ENCODE measurements at regions not wholly inside any gene's neighbourhood (a gene's known extent, or its start where the extent isn't known, plus 50 kb on each side); places are given as distances from the start of the nearest gene placed in this dataset.

GRCh38 chr9:78746010-78746409, 449.1 kb downstream of the PSAT1 start:
- Mint-ChIP-seq H3K27me3 (ENCODE audit: low read depth in 3 of 3) (no peaks in the 10 kb centered on the region), H3K36me3 (no peaks in the 10 kb centered on the region), H3K4me3 (no peak overlapping the region), H3K9me3 (peaks cover 0 to 6% (median 2%) of the 10 kb centered on the region in 6 donors), H3K4me1 (no peaks in the 10 kb centered on the region), H3K27ac (no peak overlapping the region)
- no peak for DNase-seq

DNA sequence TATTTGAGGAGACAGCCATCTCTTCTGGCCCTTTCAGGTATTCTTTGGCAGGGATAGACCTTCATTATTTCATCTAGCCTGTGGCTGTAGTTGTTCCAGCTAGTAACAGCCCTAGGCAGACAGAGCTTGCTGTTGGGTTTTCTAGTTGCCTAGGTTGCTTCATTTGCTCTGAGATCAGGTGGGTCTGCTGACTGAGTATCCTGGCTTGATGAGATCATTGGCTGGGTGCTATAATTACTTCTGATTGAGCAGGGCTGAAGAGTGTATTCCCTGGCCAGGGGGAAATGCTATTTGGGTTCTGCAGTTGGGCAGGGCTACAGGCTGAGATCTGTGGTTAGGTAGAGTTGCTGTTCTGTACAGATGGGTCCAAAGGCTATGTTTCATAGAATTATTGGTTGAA, 456.1 kb downstream of the PSAT1 start:
- peaks cover 0 to 3% (median 2%) of the 10 kb centered on the region in 3 donors for H3K27me3 Mint-ChIP-seq (ENCODE audit: low read depth in 3 of 3)
- H3K9me3 Mint-ChIP-seq = peaks cover 0 to 30% (median 7%) of the 10 kb centered on the region in 6 donors
- DNase-seq = no peak
- no peak overlapping the region for H3K4me3 Mint-ChIP-seq
- no peaks in the 10 kb centered on the region for H3K4me1 Mint-ChIP-seq
- H3K36me3 Mint-ChIP-seq = no peaks in the 10 kb centered on the region
- H3K27ac Mint-ChIP-seq = no peak overlapping the region

DNA sequence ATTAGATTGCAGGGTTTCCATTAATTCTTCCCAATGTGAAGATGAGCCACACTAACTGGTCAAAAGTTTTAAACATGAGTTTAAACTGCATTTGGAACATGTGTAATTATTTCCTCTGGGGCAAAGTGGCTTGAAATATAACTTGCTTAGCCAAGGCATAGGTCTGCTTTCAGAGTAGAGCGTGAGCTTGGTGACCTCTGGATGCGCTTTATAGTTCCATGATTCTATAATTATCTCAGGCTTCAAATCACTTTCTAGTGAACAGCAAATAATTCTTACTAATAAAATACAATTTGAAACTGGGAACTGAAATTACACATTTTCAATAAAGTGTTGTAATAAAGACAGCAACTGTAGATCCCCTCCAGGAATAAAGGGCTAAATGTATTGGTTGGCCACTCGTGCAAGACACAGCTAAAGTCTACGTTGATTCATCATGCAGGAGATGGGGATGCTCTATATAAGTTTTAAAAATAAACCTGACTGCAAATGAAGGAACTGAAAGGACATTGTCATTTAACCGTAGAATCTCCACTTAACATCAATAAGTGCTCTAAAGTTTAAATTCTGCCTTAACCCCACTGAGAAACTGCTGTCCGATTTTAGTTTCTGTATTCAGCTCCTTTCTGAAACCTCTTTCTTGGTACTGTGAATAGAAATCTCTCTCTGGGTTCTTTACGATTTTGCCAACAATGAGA, 460.0 kb downstream of the PSAT1 start:
- DNase-seq = no peak
- H3K36me3 Mint-ChIP-seq = no peaks in the 10 kb centered on the region
- peaks cover 2 to 21% (median 8%) of the 10 kb centered on the region in 6 donors for H3K9me3 Mint-ChIP-seq
- peaks cover 2 to 3% (median 2%) of the 10 kb centered on the region in 3 donors for H3K27me3 Mint-ChIP-seq (ENCODE audit: low read depth in 3 of 3)
- H3K4me3 Mint-ChIP-seq = no peak overlapping the region
- H3K27ac Mint-ChIP-seq = no peak overlapping the region
- H3K4me1 Mint-ChIP-seq = no peaks in the 10 kb centered on the region

DNA sequence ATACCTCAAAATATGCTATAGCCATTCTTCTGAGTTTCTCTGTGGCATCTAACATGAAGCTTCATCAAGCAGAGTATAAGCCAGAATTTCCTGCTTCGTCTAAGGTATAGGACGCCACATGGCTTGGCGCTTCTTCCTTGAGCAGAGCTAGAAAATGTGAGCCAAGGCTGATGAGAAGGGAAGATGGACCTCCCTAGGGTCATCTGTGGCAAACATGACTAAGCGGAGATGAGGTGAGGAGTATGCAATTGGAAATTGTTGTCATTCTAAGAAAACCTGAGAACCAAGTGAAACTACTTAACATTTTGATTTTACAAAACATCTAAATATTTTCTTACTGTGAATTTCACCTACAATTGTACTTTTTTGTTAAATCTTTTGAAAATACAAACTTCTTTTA, 466.5 kb downstream of the PSAT1 start:
- Mint-ChIP-seq H3K4me1 (no peaks in the 10 kb centered on the region), H3K36me3 (no peaks in the 10 kb centered on the region), H3K9me3 (peaks cover 0 to 7% (median 0%) of the 10 kb centered on the region in 6 donors), H3K27me3 (ENCODE audit: low read depth in 3 of 3) (peaks cover 0 to 2% (median 0%) of the 10 kb centered on the region in 3 donors), H3K4me3 (no peak overlapping the region), H3K27ac (no peak overlapping the region)
- DNase-seq = no peak

DNA sequence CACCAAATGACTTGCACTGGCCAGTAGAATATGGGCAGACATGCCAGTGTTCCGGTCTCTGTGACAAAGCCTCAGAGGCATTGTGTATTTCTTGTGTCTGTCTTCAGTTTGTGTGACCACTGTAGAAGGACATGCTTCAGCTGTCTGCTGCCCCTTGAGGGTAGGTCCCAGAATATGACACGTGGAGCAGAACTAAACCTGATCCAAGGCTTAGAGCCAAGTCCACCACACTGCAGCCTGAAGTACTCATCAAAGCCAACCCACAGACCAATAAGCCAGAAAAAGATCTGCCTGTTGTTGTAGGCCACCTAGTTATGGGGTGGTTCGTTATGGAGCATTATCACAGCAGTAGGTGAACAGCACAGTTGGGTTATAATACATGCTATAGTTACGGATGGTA, 468.9 kb downstream of the PSAT1 start:
- Mint-ChIP-seq H3K9me3 (peaks cover 0 to 6% (median 0%) of the 10 kb centered on the region in 6 donors), H3K4me3 (no peak overlapping the region), H3K4me1 (no peaks in the 10 kb centered on the region), H3K27ac (no peak overlapping the region), H3K27me3 (ENCODE audit: low read depth in 3 of 3) (no peaks in the 10 kb centered on the region), H3K36me3 (no peaks in the 10 kb centered on the region)
- no peak for DNase-seq

DNA sequence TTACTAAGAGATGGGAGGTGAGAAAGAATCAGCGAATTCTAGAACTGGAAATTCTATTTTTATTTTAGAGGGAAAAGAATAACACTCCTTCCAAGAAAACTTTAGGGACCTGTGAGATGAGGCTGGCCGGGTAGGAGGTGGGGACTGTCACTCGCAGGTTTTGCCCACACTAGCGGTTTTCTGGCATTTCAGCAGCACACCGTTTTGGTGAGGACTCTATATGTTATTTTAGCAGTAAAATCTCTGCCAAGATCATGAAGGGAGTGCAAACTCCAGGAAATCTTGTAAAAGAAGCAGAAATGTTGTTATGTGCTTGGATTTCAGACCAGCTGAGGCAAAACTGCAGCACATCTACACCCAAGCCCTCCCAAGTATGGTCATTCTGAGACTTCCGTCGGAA, 470.6 kb downstream of the PSAT1 start:
- no peak overlapping the region for H3K4me3 Mint-ChIP-seq

DNA sequence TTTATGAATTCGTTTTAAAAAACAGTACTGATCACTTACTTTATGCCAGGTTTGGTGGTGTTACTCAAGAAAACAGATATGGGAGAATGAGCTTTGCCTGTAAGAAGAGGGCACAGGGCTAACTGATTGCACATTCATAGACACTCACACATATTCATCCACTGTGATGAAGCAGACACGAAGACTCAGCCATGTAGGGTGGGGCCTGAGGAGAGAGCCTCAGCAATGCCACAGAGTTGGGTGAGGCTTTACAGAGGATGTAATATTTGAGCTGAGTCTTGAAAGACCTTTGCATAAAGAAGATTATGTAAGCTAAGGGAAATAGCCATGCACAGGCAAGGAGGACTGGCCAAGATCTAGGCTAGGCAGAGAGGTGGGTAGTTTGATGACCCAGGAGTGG, 472.8 kb downstream of the PSAT1 start:
- Mint-ChIP-seq H3K4me1 (no peaks in the 10 kb centered on the region), H3K4me3 (no peak overlapping the region), H3K9me3 (peaks cover 0 to 6% (median 0%) of the 10 kb centered on the region in 6 donors), H3K27ac (no peak overlapping the region), H3K27me3 (ENCODE audit: low read depth in 3 of 3) (no peaks in the 10 kb centered on the region), H3K36me3 (no peaks in the 10 kb centered on the region)
- no peak for DNase-seq

More for the DNA sequence above, 470.6 kb downstream of the PSAT1 start:
- H3K27ac Mint-ChIP-seq = no peak overlapping the region
- H3K4me1 Mint-ChIP-seq = no peaks in the 10 kb centered on the region
- H3K27me3 Mint-ChIP-seq (ENCODE audit: low read depth in 3 of 3) = no peaks in the 10 kb centered on the region
- no peak for DNase-seq
- H3K9me3 Mint-ChIP-seq = peaks cover 0 to 6% (median 0%) of the 10 kb centered on the region in 6 donors
- no peaks in the 10 kb centered on the region for H3K36me3 Mint-ChIP-seq

GRCh38 chr9:78775211-78775610, 478.3 kb downstream of the PSAT1 start:
- no peak for DNase-seq
- no peaks in the 10 kb centered on the region for H3K27me3 Mint-ChIP-seq (ENCODE audit: low read depth in 3 of 3)
- no peaks in the 10 kb centered on the region for H3K36me3 Mint-ChIP-seq
- no peaks in the 10 kb centered on the region for H3K4me1 Mint-ChIP-seq
- peaks cover 0 to 4% (median 0%) of the 10 kb centered on the region in 6 donors for H3K9me3 Mint-ChIP-seq
- no peak overlapping the region for H3K4me3 Mint-ChIP-seq
- no peak overlapping the region for H3K27ac Mint-ChIP-seq

DNA sequence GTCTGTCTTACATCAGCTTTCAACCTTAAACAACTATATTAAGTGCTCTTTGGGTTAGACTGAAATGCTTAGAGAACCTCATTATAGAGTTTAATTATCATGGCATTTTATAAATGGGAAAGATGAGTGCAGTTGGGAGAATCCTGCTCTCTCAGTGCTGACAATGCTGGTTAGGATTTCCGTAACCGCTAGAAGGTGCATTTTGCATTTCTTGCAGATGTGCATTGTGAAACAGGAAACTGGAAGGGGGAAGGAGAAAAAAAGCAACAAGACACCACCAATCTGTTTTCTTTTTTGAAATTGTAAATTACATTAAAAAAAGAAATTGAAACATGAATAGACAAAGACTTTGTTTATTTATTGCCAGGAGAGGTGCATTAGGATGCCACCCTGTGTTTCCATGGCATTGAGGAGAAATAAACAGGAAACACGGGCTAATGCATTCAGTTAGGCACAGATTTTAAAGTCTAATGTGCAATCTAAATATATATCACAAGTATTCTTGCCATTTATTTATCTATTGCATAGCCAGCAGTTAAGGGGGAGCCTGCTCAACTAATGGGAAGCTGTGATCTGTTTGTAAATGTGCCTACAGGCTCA, 478.9 kb downstream of the PSAT1 start:
- Mint-ChIP-seq H3K27ac (no peak overlapping the region), H3K4me1 (no peaks in the 10 kb centered on the region), H3K4me3 (no peak overlapping the region), H3K36me3 (no peaks in the 10 kb centered on the region), H3K27me3 (ENCODE audit: low read depth in 3 of 3) (no peaks in the 10 kb centered on the region), H3K9me3 (peaks cover 0 to 4% (median 0%) of the 10 kb centered on the region in 6 donors)
- no peak for DNase-seq

DNA sequence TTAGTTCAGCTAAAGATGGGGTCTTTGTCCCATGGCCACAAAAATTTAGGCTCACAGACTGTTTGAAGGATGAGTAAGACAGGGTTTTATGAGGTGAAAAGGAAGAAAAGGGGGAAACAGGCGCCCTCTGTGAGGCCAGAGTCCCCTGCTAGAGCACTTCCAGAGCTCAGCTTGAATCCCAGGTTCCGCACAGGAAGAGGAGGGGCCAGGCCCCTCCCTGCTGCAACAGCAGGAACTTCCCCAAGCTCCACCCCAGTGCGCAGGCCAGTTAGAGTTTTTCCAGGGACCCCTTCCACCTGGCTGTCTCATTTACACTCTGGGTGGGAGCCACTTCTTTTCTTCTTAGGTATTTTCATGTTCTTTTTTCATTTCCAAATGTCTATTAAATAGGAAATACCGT, 480.8 kb downstream of the PSAT1 start:
- Mint-ChIP-seq H3K4me1 (no peaks in the 10 kb centered on the region), H3K9me3 (peaks cover 0 to 4% (median 0%) of the 10 kb centered on the region in 6 donors), H3K27ac (no peak overlapping the region), H3K36me3 (no peaks in the 10 kb centered on the region), H3K4me3 (no peak overlapping the region), H3K27me3 (ENCODE audit: low read depth in 3 of 3) (no peaks in the 10 kb centered on the region)
- no peak for DNase-seq

GRCh38 chr9:78778318-78778717, 481.4 kb downstream of the PSAT1 start:
- Mint-ChIP-seq H3K27me3 (ENCODE audit: low read depth in 3 of 3) (no peaks in the 10 kb centered on the region), H3K4me1 (no peaks in the 10 kb centered on the region), H3K27ac (no peak overlapping the region), H3K4me3 (no peak overlapping the region), H3K36me3 (no peaks in the 10 kb centered on the region), H3K9me3 (peaks cover 0 to 4% (median under 1%) of the 10 kb centered on the region in 6 donors)
- DNase-seq = no peak

- H3K27me3 Mint-ChIP-seq (ENCODE audit: low read depth in 3 of 3) = no peaks in the 10 kb centered on the region
- no peak for DNase-seq
- no peaks in the 10 kb centered on the region for H3K36me3 Mint-ChIP-seq
- peaks cover 0 to 4% (median under 1%) of the 10 kb centered on the region in 6 donors for H3K9me3 Mint-ChIP-seq
- H3K4me3 Mint-ChIP-seq = no peak overlapping the region
- no peak overlapping the region for H3K27ac Mint-ChIP-seq
- H3K4me1 Mint-ChIP-seq = no peaks in the 10 kb centered on the region
These were observed 482.0 kb downstream of the PSAT1 start for GRCh38 chr9:78778861-78779374.

- peaks cover 0 to 4% (median 2%) of the 10 kb centered on the region in 6 donors for H3K9me3 Mint-ChIP-seq
- H3K4me1 Mint-ChIP-seq = no peaks in the 10 kb centered on the region
- H3K36me3 Mint-ChIP-seq = no peaks in the 10 kb centered on the region
- H3K4me3 Mint-ChIP-seq = no peak overlapping the region
- peaks cover 0 to 2% (median 0%) of the 10 kb centered on the region in 3 donors for H3K27me3 Mint-ChIP-seq (ENCODE audit: low read depth in 3 of 3)
- H3K27ac Mint-ChIP-seq = no peak overlapping the region
- DNase-seq = no peak
These were observed 484.8 kb downstream of the PSAT1 start for GRCh38 chr9:78781681-78782080.

DNA sequence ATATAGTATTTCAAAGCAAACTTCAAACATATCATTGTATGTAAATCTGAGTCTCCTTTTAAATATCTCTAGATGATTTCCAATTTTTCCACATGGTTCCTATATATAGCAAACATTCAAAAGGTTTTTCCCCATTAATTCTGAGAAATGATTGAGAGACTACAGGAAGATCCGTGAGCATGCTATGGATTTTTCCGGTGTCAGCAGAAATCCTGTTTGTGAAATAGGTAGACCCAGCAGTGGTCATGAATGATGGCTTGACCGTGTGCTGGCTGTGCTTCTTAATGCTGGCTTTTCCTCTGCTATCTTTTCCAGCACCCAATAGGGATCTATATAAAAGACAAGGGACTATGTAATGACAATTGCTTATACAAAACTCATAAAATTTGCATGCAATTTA, 485.3 kb downstream of the PSAT1 start:
- Mint-ChIP-seq H3K4me1 (no peaks in the 10 kb centered on the region), H3K27me3 (ENCODE audit: low read depth in 3 of 3) (peaks cover 0 to 2% (median 0%) of the 10 kb centered on the region in 3 donors), H3K4me3 (no peak overlapping the region), H3K36me3 (no peaks in the 10 kb centered on the region), H3K27ac (no peak overlapping the region), H3K9me3 (peaks cover 0 to 2% (median under 1%) of the 10 kb centered on the region in 6 donors)
- no peak for DNase-seq
